ENCODE measurements at regions not wholly inside any gene's neighbourhood (a gene's known extent, or its start where the extent isn't known, plus 50 kb on each side); places are given as distances from the start of the nearest gene placed in this dataset.

- H3K27me3 ChIP-seq (ENCODE audit: control insufficient read depth, insufficient read depth, low read length): no peaks in the 10 kb centered on the region
- CTCF ChIA-PET: no interaction called here
- H2BK5ac ChIP-seq (ENCODE audit: low read depth, low read length, poor library complexity, severe bottlenecking): no peak overlapping the region
- H2BK120ac ChIP-seq (ENCODE audit: low read depth, low read length): no peak overlapping the region
- H3K4ac ChIP-seq (ENCODE audit: low read depth, low read length): no peak overlapping the region
- H3K9me1 ChIP-seq (ENCODE audit: insufficient read depth, low read length): no peaks in the 10 kb centered on the region
- no peak overlapping the region for H2BK15ac ChIP-seq (ENCODE audit: low read depth, low read length)
- no peak overlapping the region for H2BK20ac ChIP-seq (ENCODE audit: low read depth, low read length)
- no peak overlapping the region for H3K56ac ChIP-seq (ENCODE audit: extremely low read depth, insufficient read depth, low read length)
- H4K5ac ChIP-seq (ENCODE audit: low read depth, low read length): no peak overlapping the region
- no peak overlapping the region for H3K27ac ChIP-seq (ENCODE audit: insufficient read depth, low read length)
- H3K14ac ChIP-seq (replicated peaks; ENCODE audit: low read depth, low read length): no peak overlapping the region
- DNase-seq: no peak
- WGBS, 2 experiments (ENCODE audit: extremely low coverage in 2 of 2, insufficient read length in 1 of 2): no CpG with 5 or more reads among the region's 5 CpGs
- no peak for ATAC-seq (ENCODE audit: low read depth)
- no peaks in the 10 kb centered on the region for H4K20me1 ChIP-seq (ENCODE audit: insufficient read depth, low read length)
- dilution Hi-C loops (cut with HindIII; ENCODE audit: low sequenced_read_pairs, unreplicated experiment): no loop called here
- intact Hi-C loops (cut with micrococcal nuclease): no loop called here
- H3K9me3 ChIP-seq (ENCODE audit: control insufficient read depth, insufficient read depth, low read length): no peaks in the 10 kb centered on the region
- H2AK9ac ChIP-seq (replicated peaks; ENCODE audit: low read depth, low read length, poor library complexity): no peak overlapping the region
- H3K79me1 ChIP-seq (ENCODE audit: low read depth in 1 of 2, low read length in 2 of 2): no peaks in the 10 kb centered on the region
- H3K23ac ChIP-seq (ENCODE audit: low read depth, low read length): no peak overlapping the region
- in situ Hi-C loops (cut with MboI; ENCODE audit: low sequenced_read_pairs): no loop called here
- H3K4me2 ChIP-seq (ENCODE audit: low read depth, low read length): no peak overlapping the region
- no peaks in the 10 kb centered on the region for H3K4me1 ChIP-seq (ENCODE audit: control insufficient read depth, insufficient read depth, low read length)
- H4K8ac ChIP-seq (ENCODE audit: low read depth in 2 of 2, low read length in 2 of 2): no peak overlapping the region
- no TSS peak for BruUV-seq (replicated peaks)
- no peak overlapping the region for H2AK5ac ChIP-seq (ENCODE audit: low read depth, low read length)
- no peak overlapping the region for H4K91ac ChIP-seq (ENCODE audit: insufficient read depth, low read depth, low read length)
- no peak overlapping the region for H3K9ac ChIP-seq (ENCODE audit: low read depth, low read length)
- TF ChIP-seq NFE2L2 (IDR thresholded peaks at IDR 0.05; ENCODE audit: low read depth, low read length): no peak
- no peak for TF ChIP-seq ELK1 (IDR thresholded peaks at IDR 0.05; ENCODE audit: borderline replicate concordance, low read depth, low read length)
- no peak for TF ChIP-seq MAFK (IDR thresholded peaks at IDR 0.05; ENCODE audit: low read depth, low read length)
- TF ChIP-seq USF2 (IDR thresholded peaks at IDR 0.05; ENCODE audit: low read depth, low read length): no peak
- no peak for TF ChIP-seq RFX5 (IDR thresholded peaks at IDR 0.05; ENCODE audit: low read depth, low read length)
- no peak for TF ChIP-seq MXI1 (IDR thresholded peaks at IDR 0.05; ENCODE audit: borderline replicate concordance, low read depth, low read length)
- no peak for TF ChIP-seq BHLHE40 (IDR thresholded peaks at IDR 0.05; ENCODE audit: low read depth, low read length)
- TF ChIP-seq CHD1 (IDR thresholded peaks at IDR 0.05; ENCODE audit: low read depth, low read length): no peak
- no peak for TF ChIP-seq CTCF (conservative IDR thresholded peaks at IDR 0.05; ENCODE audit: low read depth, low read length)
- no peak for TF ChIP-seq MAZ (IDR thresholded peaks at IDR 0.05; ENCODE audit: borderline replicate concordance, low read depth, low read length)
- no peak for TF ChIP-seq POLR2A (IDR thresholded peaks at IDR 0.05; ENCODE audit: low read depth, low read length)
- TF ChIP-seq RAD21 (IDR thresholded peaks at IDR 0.05; ENCODE audit: low read length): no peak
- no peak for TF ChIP-seq SMC3 (IDR thresholded peaks at IDR 0.05; ENCODE audit: low read depth, low read length)
- no peak for TF ChIP-seq FOS (IDR thresholded peaks at IDR 0.05; ENCODE audit: low read depth, low read length)
- no peak for TF ChIP-seq CEBPB (IDR thresholded peaks at IDR 0.05; ENCODE audit: low read depth, low read length)
- TF ChIP-seq RCOR1 (IDR thresholded peaks at IDR 0.05; ENCODE audit: insufficient replicate concordance, low read length): no peak
- H3K18ac ChIP-seq (ENCODE audit: low read depth, low read length): no peak overlapping the region
- H3K4me3 ChIP-seq (ENCODE audit: insufficient read depth, low read depth, low read length): no peak overlapping the region
- H2AFZ ChIP-seq (replicated peaks; ENCODE audit: low read length, poor library complexity): no peak overlapping the region
- POLR2A ChIA-PET (ENCODE audit: unreplicated experiment): no interaction called here
- no peaks in the 10 kb centered on the region for H3K36me3 ChIP-seq (ENCODE audit: control insufficient read depth, insufficient read depth, low read length)
These were observed 407.9 kb downstream of the TECRL start for GRCh38 chr4:64001229-64001898.

All from IMR-90 (cell line).